Tibial nerve (tissue), 4 donors: ENCODE measurements at regions not wholly inside any gene's neighbourhood (a gene's known extent, or its start where the extent isn't known, plus 50 kb on each side); places are given as distances from the start of the nearest gene placed in this dataset.
"Not testable (repeated sequence)": the region's sequence is repeated elsewhere in the genome, so short reads cannot be mapped to it uniquely, and the experiment has no call there.

ENCODE experiments used
- DNase-seq, 2 donors: peaks; one replicate each; pipeline ENCODE4 v3.0.0-alpha.2; 2019; ENCODE audit warnings: low spot score in 2 of 2
- H3K27ac ChIP-seq, 4 donors: fragments of 200-600 bp; sonication (generic) in 3 of 4; one replicate each; pipeline ENCODE4 v1.5.1; 2017 to 2019; ENCODE audit warnings: mild to moderate bottlenecking in 1 of 4
- H3K27me3 ChIP-seq, 2 donors: fragments of 200-600 bp; sonication (generic) in 1 of 2; one replicate each; pipeline versions ENCODE4 v1.5.1 to v1.6.0; 2017 to 2019
- H3K36me3 ChIP-seq, 3 donors: fragments of 200-600 bp; sonication (generic); one replicate each; pipeline ENCODE4 v1.5.1; 2018 to 2019
- H3K4me1 ChIP-seq, 4 donors: fragments of 200-600 bp; sonication (generic) in 3 of 4; one replicate each; pipeline ENCODE4 v1.5.1; 2017 to 2019
- H3K4me3 ChIP-seq, 4 donors: fragments of 200-600 bp; sonication (generic) in 3 of 4; one replicate each; pipeline ENCODE4 v1.5.1; 2017 to 2019; ENCODE audit warnings: mild to moderate bottlenecking in 1 of 4, moderate library complexity in 1 of 4
- H3K9me3 ChIP-seq, 4 donors: fragments of 200-600 bp; sonication (generic) in 3 of 4; one replicate each; pipeline ENCODE4 v1.5.1; 2017 to 2019
- CTCF ChIP-seq, 5 experiments: fragments of 200-600 bp in 3 of 5; fragments of 450-650 bp in 2 of 5; sonication (generic) in 3 of 5; IDR thresholded peaks; one replicate each; pipeline ENCODE4 v1.5.1; 2016 to 2019; ENCODE audit warnings: antibody characterized with exemption in 5 of 5, mild to moderate bottlenecking in 3 of 5, moderate library complexity in 2 of 5
- EP300 ChIP-seq, 2 donors: sonication (generic); formaldehyde crosslinking; IDR thresholded peaks; one replicate each; pipeline ENCODE4 v1.6.1; 2017; ENCODE audit warnings: antibody characterized with exemption in 2 of 2, mild to moderate bottlenecking in 1 of 2
- POLR2A ChIP-seq, 2 donors: fragments of 450-650 bp; IDR thresholded peaks; one replicate each; pipeline ENCODE4 v1.6.1; 2017; ENCODE audit warnings: antibody characterized with exemption in 2 of 2, mild to moderate bottlenecking in 2 of 2, moderate library complexity in 2 of 2
- WGBS, 2 donors: methylation state at CpG; one replicate each; pipeline ENCODE4 v1.1.5; 2018; 5-methylcytosine and 5-hydroxymethylcytosine counted together

GRCh38 chr2:124999906-125000305 is 974.8 kb downstream of the CNTNAP5 start:
- DNase-seq: no peak
- H3K27me3 ChIP-seq: no peaks in the 10 kb centered on the region
- H3K4me1 ChIP-seq: no peaks in the 10 kb centered on the region
- no peaks in the 10 kb centered on the region for H3K9me3 ChIP-seq
- no peak overlapping the region for H3K27ac ChIP-seq
- H3K4me3 ChIP-seq: no peak overlapping the region
- no peaks in the 10 kb centered on the region for H3K36me3 ChIP-seq
- TF ChIP-seq CTCF (IDR thresholded peaks at IDR 0.05) (no peak), POLR2A (IDR thresholded peaks at IDR 0.05) (no peak), EP300 (IDR thresholded peaks at IDR 0.05) (no peak)

GRCh38 chr2:125004106-125004800 is 979.2 kb downstream of the CNTNAP5 start:
- WGBS, 2 donors: 84 to 86% methylated on average over 7 of the region's 7 CpGs
- H3K27me3 ChIP-seq: no peaks in the 10 kb centered on the region
- no peaks in the 10 kb centered on the region for H3K4me1 ChIP-seq
- H3K27ac ChIP-seq: no peak overlapping the region
- H3K9me3 ChIP-seq: no peaks in the 10 kb centered on the region
- no peak for DNase-seq
- no peaks in the 10 kb centered on the region for H3K36me3 ChIP-seq
- no peak overlapping the region for H3K4me3 ChIP-seq
- TF ChIP-seq EP300 (IDR thresholded peaks at IDR 0.05) (no peak), POLR2A (IDR thresholded peaks at IDR 0.05) (no peak), CTCF (IDR thresholded peaks at IDR 0.05) (no peak)

- H3K27me3 ChIP-seq: no peaks in the 10 kb centered on the region
- TF ChIP-seq EP300 (IDR thresholded peaks at IDR 0.05) (no peak), CTCF (IDR thresholded peaks at IDR 0.05) (no peak), POLR2A (IDR thresholded peaks at IDR 0.05) (no peak)
- H3K4me3 ChIP-seq: no peak overlapping the region
- 61 to 84% methylated on average over 4 of the region's 4 CpGs for WGBS, 2 donors
- no peak overlapping the region for H3K27ac ChIP-seq
- no peaks in the 10 kb centered on the region for H3K9me3 ChIP-seq
- H3K36me3 ChIP-seq: no peaks in the 10 kb centered on the region
- no peak for DNase-seq
- H3K4me1 ChIP-seq: no peaks in the 10 kb centered on the region
Observed at GRCh38 chr2:125006676-125007075, 981.6 kb downstream of the CNTNAP5 start.

- not testable (repeated sequence) for DNase-seq, H3K4me3 ChIP-seq, H3K27me3 ChIP-seq, H3K9me3 ChIP-seq, H3K27ac ChIP-seq, H3K36me3 ChIP-seq, H3K4me1 ChIP-seq
- 78 to 83% methylated on average over 4 of the region's 4 CpGs for WGBS, 2 donors
Observed at GRCh38 chr2:125028721-125029120, 1003.6 kb downstream of the CNTNAP5 start.

GRCh38 chr2:125033871-125034270 is 1008.8 kb downstream of the CNTNAP5 start:
- Histone ChIP-seq H3K27ac (no peak overlapping the region), H3K4me1 (no peaks in the 10 kb centered on the region), H3K9me3 (peaks cover 0 to 12% (median 0%) of the 10 kb centered on the region in 4 donors), H3K36me3 (no peaks in the 10 kb centered on the region), H3K27me3 (peaks cover 0 to 2% of the 10 kb centered on the region in 2 donors), H3K4me3 (no peak overlapping the region)
- no peak for DNase-seq
- TF ChIP-seq POLR2A (IDR thresholded peaks at IDR 0.05): no peak
- TF ChIP-seq CTCF (IDR thresholded peaks at IDR 0.05): no peak
- TF ChIP-seq EP300 (IDR thresholded peaks at IDR 0.05): no peak
- whole genome bisulfite sequencing, 2 donors: 95 to 96% methylated on average over 1 of the region's 1 CpG
